Activated naive CD8-positive, alpha-beta T cell treated with anti-CD3 and anti-CD28 coated beads, Interleukin-2, amount 50 U/mL, for 24 hours (primary cell): ENCODE measurements at regions not wholly inside any gene's neighbourhood (a gene's known extent, or its start where the extent isn't known, plus 50 kb on each side); places are given as distances from the start of the nearest gene placed in this dataset.

Experiments
- ATAC-seq: fragments of 150-1000 bp; cut with Tn5 transposase; one replicate; pipeline ENCODE4 v1.10.0; 2021
- DNase-seq: peaks from one replicate; pipeline ENCODE4 v3.0.0; 2021
- H3K27ac Mint-ChIP-seq: one replicate; pipeline ENCODE4 v1.8.0; 2021; ENCODE audit warnings: mild to moderate bottlenecking, mixed read lengths
- H3K27me3 Mint-ChIP-seq: one replicate; pipeline ENCODE4 v1.8.0; 2021; ENCODE audit warnings: mixed read lengths
- H3K36me3 Mint-ChIP-seq: one replicate; pipeline ENCODE4 v1.8.0; 2021; ENCODE audit warnings: low read depth, mixed read lengths
- H3K4me1 Mint-ChIP-seq: one replicate; pipeline ENCODE4 v1.8.0; 2021; ENCODE audit warnings: mixed read lengths
- H3K4me3 Mint-ChIP-seq: one replicate; pipeline ENCODE4 v1.8.0; 2021; ENCODE audit warnings: mild to moderate bottlenecking, moderate library complexity, mixed read lengths
- H3K9me3 Mint-ChIP-seq: one replicate; pipeline ENCODE4 v1.8.0; 2021; ENCODE audit warnings: mixed read lengths

DNA sequence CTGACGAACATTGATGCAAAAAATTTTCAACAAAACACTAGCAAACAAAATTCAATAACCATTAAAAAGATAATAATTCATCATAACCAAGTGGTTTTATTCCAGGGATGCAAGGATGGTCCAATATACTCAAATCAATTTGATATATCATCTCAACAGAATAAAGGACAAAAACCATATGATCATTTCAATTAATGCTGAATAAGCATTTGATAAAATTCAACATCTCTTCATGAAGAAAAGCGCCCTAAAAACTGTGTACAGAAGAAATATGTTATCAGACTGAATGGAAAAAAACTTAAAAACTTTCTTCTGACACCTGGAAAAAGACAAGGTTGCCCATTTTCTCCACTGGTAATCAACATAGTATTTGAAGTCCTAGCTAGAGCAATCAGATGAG, 720.3 kb upstream of the RGMB start:
- Mint-ChIP-seq H3K27ac (no peak overlapping the region), H3K4me1 (no peaks in the 10 kb centered on the region), H3K27me3 (no peaks in the 10 kb centered on the region), H3K4me3 (no peak overlapping the region), H3K36me3 (no peaks in the 10 kb centered on the region), H3K9me3 (no peaks in the 10 kb centered on the region)
- DNase-seq: no peak
- ATAC-seq: no peak

GRCh38 chr5:98060148-98060547, 713.3 kb upstream of the RGMB start:
- Mint-ChIP-seq H3K27me3 (no peaks in the 10 kb centered on the region), H3K27ac (no peak overlapping the region), H3K4me1 (no peaks in the 10 kb centered on the region), H3K4me3 (no peak overlapping the region), H3K9me3 (no peaks in the 10 kb centered on the region), H3K36me3 (no peaks in the 10 kb centered on the region)
- ATAC-seq (no peak), DNase-seq (no peak)

DNA sequence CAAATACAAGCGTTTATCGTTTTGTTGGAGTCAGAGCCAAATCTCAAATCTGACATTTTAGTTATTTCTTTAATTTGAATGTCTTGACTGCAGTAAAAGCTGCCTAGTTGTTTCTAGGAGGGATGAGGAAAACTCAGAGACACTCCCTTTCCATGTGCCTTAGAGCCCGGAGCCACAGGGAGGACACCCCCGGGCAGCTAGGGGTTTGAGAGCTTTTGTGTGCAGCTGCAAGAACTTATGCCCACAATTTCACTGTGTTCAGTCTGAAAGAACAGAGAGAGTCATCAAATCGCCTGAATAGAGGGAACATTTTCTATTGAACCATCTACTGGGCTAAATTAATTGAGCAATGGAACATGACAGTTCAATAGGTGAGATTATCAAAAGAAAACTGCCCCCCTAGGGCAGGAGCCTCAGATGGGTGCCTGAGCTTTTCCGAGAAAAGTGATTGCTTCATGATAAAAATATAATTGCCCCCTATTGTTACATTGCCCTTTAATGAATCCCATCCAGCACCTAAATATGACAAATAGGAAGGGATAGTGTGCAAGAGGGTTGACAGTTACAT, 709.3 kb upstream of the RGMB start:
- Mint-ChIP-seq H3K36me3 (no peaks in the 10 kb centered on the region), H3K4me1 (no peaks in the 10 kb centered on the region), H3K9me3 (no peaks in the 10 kb centered on the region), H3K27me3 (no peaks in the 10 kb centered on the region), H3K27ac (no peak overlapping the region), H3K4me3 (no peak overlapping the region)
- ATAC-seq: no peak
- DNase-seq: no peak

GRCh38 chr5:98065261-98065909, 708.1 kb upstream of the RGMB start:
- DNase-seq (no peak), ATAC-seq (no peak)
- H3K9me3 Mint-ChIP-seq: no peaks in the 10 kb centered on the region
- H3K27me3 Mint-ChIP-seq: no peaks in the 10 kb centered on the region
- no peak overlapping the region for H3K27ac Mint-ChIP-seq
- H3K4me1 Mint-ChIP-seq: peaks cover 4% of the 10 kb centered on the region
- H3K4me3 Mint-ChIP-seq: no peak overlapping the region
- no peaks in the 10 kb centered on the region for H3K36me3 Mint-ChIP-seq

GRCh38 chr5:98066910-98067309, 706.6 kb upstream of the RGMB start:
- Mint-ChIP-seq H3K4me3 (no peak overlapping the region), H3K27me3 (no peaks in the 10 kb centered on the region), H3K9me3 (peaks cover 4% of the 10 kb centered on the region), H3K36me3 (no peaks in the 10 kb centered on the region), H3K27ac (no peak overlapping the region), H3K4me1 (peaks cover 7% of the 10 kb centered on the region)
- no peak for ATAC-seq
- no peak for DNase-seq

DNA sequence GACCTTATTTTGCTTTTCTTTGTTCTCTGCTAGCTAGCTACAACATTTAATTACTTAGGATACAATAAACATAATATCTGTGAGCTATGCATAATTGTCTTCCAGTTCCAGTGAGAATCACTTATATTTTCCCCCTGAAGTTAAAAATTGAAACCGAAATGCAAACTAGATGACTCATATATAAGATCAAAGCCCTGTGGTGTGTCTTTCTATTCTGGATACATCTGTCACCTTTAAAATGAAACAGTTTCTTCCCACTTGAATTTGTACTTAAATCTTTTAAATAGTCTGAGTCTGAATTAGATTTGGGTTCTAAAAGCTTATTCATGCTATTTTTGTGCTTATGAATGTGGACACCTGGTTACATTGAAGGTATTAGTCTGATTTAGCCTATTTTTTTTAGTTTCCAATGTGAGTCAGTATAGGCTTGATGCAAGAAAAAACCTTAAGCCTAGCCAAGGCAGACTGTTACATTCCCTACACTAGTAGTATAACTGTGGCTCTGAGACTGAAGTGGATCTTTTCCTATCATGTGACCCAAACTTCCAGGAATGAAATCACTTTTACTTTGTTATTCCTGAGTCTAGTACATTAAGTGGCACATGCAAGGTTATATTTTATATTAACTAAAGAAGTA, 703.5 kb upstream of the RGMB start:
- no peak for DNase-seq
- H3K9me3 Mint-ChIP-seq: peaks cover 9% of the 10 kb centered on the region
- peaks cover 7% of the 10 kb centered on the region for H3K4me1 Mint-ChIP-seq
- H3K36me3 Mint-ChIP-seq: no peaks in the 10 kb centered on the region
- ATAC-seq: peak; percentile 80
- no peaks in the 10 kb centered on the region for H3K27me3 Mint-ChIP-seq
- no peak overlapping the region for H3K27ac Mint-ChIP-seq
- no peak overlapping the region for H3K4me3 Mint-ChIP-seq

DNA sequence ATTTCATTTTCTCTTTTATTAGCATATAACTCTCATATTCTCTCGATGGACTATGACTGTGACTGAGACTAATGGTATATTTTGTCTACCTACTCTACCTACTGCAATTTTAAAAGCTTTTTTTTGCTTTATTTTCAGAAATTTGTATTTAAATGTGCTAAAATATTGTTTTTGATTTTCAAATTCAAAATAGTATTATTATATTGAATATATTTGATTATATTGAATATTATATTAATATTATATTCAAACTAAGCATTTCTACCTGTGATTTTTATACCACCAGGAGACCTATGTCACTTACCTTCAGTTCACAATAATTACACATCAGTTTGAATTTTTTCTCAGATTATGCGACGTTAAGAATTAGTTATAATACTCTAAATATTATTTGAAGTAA, 700.5 kb upstream of the RGMB start:
- Mint-ChIP-seq H3K36me3 (no peaks in the 10 kb centered on the region), H3K27me3 (no peaks in the 10 kb centered on the region), H3K9me3 (peaks cover 9% of the 10 kb centered on the region), H3K27ac (no peak overlapping the region), H3K4me3 (no peak overlapping the region), H3K4me1 (peaks cover 7% of the 10 kb centered on the region)
- ATAC-seq (no peak), DNase-seq (no peak)

DNA sequence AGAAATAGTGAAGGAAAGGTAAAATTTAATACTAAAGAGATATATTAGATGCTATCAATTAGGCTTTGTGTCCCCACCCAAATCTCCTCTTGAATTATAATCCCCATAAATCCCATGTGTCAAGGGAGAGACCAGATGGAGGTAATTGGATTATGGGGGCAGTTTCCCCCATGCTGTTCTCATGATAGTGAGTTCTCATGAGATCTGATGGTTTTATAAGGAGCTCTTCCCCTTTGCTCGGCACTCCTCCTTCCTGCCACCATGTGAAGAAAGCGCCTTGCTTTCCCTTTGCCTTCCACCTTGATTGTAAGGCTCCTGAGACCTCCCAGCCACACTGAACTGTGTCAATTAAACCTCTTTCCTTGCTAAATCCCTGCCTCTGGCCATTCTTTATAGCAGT, 697.0 kb upstream of the RGMB start:
- Mint-ChIP-seq H3K4me3 (no peak overlapping the region), H3K36me3 (no peaks in the 10 kb centered on the region), H3K27me3 (no peaks in the 10 kb centered on the region), H3K27ac (no peak overlapping the region), H3K4me1 (no peaks in the 10 kb centered on the region), H3K9me3 (peaks cover 5% of the 10 kb centered on the region)
- no peak for DNase-seq
- no peak for ATAC-seq

- Mint-ChIP-seq H3K36me3 (no peaks in the 10 kb centered on the region), H3K9me3 (no peaks in the 10 kb centered on the region), H3K27me3 (peaks cover 2% of the 10 kb centered on the region), H3K27ac (no peak overlapping the region), H3K4me3 (no peak overlapping the region), H3K4me1 (no peaks in the 10 kb centered on the region)
- DNase-seq (no peak), ATAC-seq (no peak)
These were observed 687.9 kb upstream of the RGMB start for GRCh38 chr5:98085593-98085992.

DNA sequence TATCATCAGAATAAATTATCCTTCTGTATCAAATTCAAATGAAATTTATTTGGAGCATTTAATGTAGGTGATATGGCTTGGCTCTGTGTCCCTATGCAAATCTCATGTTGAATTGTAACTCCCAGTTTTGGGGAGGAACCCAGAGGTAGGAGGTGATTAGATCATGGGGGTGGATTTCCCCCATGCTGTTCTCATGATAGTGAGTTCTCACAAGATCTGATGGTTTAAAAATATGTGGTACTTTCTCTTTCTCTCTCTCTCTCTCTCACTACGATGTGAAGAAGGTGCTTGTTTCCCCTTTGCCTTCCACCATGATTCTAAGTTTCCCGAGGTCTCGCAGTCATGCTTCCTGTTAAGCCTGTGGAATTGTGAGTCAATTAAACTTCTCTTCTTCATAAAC, 678.4 kb upstream of the RGMB start:
- Mint-ChIP-seq H3K36me3 (no peaks in the 10 kb centered on the region), H3K9me3 (no peaks in the 10 kb centered on the region), H3K4me1 (no peaks in the 10 kb centered on the region), H3K27me3 (no peaks in the 10 kb centered on the region), H3K4me3 (no peak overlapping the region), H3K27ac (no peak overlapping the region)
- DNase-seq: no peak
- ATAC-seq: no peak

DNA sequence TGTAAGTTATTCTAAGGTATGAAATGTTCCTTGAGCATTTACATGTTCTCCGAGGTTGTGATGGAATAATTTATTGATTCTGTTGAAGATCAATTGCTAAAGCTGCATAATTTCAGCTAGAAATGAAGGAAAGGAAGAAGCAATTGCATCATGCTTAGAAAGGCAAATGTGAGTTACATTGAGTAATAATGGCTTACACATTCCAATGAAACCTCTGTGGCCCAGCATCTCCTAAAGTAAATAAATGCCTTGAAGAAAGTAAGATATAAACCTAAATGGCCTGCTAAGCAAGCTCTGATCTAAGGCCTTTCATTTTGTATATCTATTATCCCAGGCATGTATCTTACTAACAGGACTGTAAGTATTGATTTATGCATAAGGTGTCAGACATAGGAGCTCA, 677.3 kb upstream of the RGMB start:
- no peak for DNase-seq
- Mint-ChIP-seq H3K4me1 (no peaks in the 10 kb centered on the region), H3K9me3 (no peaks in the 10 kb centered on the region), H3K4me3 (no peak overlapping the region), H3K27ac (no peak overlapping the region), H3K27me3 (no peaks in the 10 kb centered on the region), H3K36me3 (no peaks in the 10 kb centered on the region)
- ATAC-seq: no peak

DNA sequence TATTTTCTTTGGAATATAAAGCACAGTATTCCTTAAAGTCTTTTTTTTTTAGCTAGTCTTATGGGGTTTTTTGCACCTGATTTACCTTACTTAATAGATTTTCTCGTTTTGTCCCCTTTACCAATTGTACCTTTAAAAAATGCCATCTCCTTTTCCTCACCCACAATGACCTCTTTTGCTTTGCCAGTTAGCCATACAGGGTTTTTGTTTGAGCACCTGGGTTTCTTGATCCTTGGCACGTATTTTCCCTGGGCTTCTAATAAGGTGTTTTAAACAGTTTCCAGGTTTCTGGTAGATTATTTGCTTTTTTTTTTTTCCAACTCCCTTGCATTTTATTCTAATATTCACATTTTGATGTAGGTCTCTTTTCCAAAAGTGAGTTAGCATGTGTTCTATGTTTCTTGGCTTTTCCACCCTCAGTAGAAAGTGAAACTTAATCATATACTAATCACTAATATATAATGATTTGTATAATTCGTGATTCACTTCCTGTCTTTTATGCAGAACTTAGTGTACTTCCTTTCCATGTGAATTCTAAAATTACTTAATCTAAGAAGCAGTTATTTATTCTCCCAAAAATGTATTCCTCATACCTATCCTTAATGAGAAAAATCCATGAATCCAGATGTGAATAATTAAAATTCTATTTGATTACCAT, 673.9 kb upstream of the RGMB start:
- DNase-seq: no peak
- Mint-ChIP-seq H3K27ac (no peak overlapping the region), H3K4me1 (no peaks in the 10 kb centered on the region), H3K27me3 (peaks cover 3% of the 10 kb centered on the region), H3K9me3 (peaks cover 5% of the 10 kb centered on the region), H3K4me3 (no peak overlapping the region), H3K36me3 (no peaks in the 10 kb centered on the region)
- ATAC-seq: no peak

GRCh38 chr5:98101131-98101530, 672.3 kb upstream of the RGMB start:
- ATAC-seq (no peak), DNase-seq (no peak)
- Mint-ChIP-seq H3K4me1 (no peaks in the 10 kb centered on the region), H3K27me3 (peaks cover 7% of the 10 kb centered on the region), H3K27ac (no peak overlapping the region), H3K36me3 (no peaks in the 10 kb centered on the region), H3K4me3 (no peak overlapping the region), H3K9me3 (peaks cover 8% of the 10 kb centered on the region)

GRCh38 chr5:98102936-98103335, 670.5 kb upstream of the RGMB start:
- DNase-seq: no peak
- no peak for ATAC-seq
- no peaks in the 10 kb centered on the region for H3K4me1 Mint-ChIP-seq
- H3K27ac Mint-ChIP-seq: no peak overlapping the region
- H3K36me3 Mint-ChIP-seq: no peaks in the 10 kb centered on the region
- H3K9me3 Mint-ChIP-seq: peaks cover 8% of the 10 kb centered on the region
- no peak overlapping the region for H3K4me3 Mint-ChIP-seq
- H3K27me3 Mint-ChIP-seq: peaks cover 7% of the 10 kb centered on the region

GRCh38 chr5:98103807-98104206, 669.7 kb upstream of the RGMB start:
- no peak overlapping the region for H3K4me3 Mint-ChIP-seq
- H3K27me3 Mint-ChIP-seq: peaks cover 7% of the 10 kb centered on the region
- ATAC-seq (no peak), DNase-seq (no peak)
- no peaks in the 10 kb centered on the region for H3K4me1 Mint-ChIP-seq
- H3K36me3 Mint-ChIP-seq: no peaks in the 10 kb centered on the region
- H3K27ac Mint-ChIP-seq: no peak overlapping the region
- H3K9me3 Mint-ChIP-seq: peaks cover 8% of the 10 kb centered on the region
